Endothelial cell of umbilical vein (primary cell): ENCODE measurements at regions not wholly inside any gene's neighbourhood (a gene's known extent, or its start where the extent isn't known, plus 50 kb on each side); places are given as distances from the start of the nearest gene placed in this dataset.

Source experiments
- CTCF ChIP-seq, 2 donors: IDR thresholded peaks; 1 replicate in 1 of 2; 2 replicates in 1 of 2; pipeline ENCODE4 v1.5.1; 2011; ENCODE audit warnings: low read length in 2 of 2, mild to moderate bottlenecking in 2 of 2, moderate library complexity in 2 of 2, control low read depth in 1 of 2, inconsistent platforms in 1 of 2, low read depth in 1 of 2; ENCODE audit not compliant: insufficient read depth in 1 of 2; ENCODE audit errors: extremely low read depth in 1 of 2
- EZH2 ChIP-seq: IDR thresholded peaks from 2 replicates; pipeline ENCODE4 v1.6.1; 2012; ENCODE audit warnings: borderline replicate concordance, low read depth, mild to moderate bottlenecking, moderate library complexity, low read length, inconsistent platforms; ENCODE audit not compliant: severe bottlenecking
- FOS ChIP-seq: IDR thresholded peaks from 2 replicates; pipeline ENCODE4 v1.6.1; 2011; ENCODE audit warnings: mild to moderate bottlenecking, low read length, moderate library complexity, borderline replicate concordance; ENCODE audit not compliant: insufficient read depth
- GATA2 ChIP-seq: IDR thresholded peaks from 2 replicates; pipeline ENCODE4 v1.7.0; 2011; ENCODE audit warnings: low read depth, mild to moderate bottlenecking, moderate library complexity, mixed read lengths, low read length; ENCODE audit not compliant: insufficient read length, insufficient read depth
- MAX ChIP-seq: IDR thresholded peaks from 2 replicates; pipeline ENCODE4 v1.6.1; 2011; ENCODE audit not compliant: insufficient read depth, insufficient read length
- POLR2A ChIP-seq: IDR thresholded peaks from 2 replicates; pipeline ENCODE4 v1.6.1; 2012; ENCODE audit warnings: low read depth, mild to moderate bottlenecking, control low read depth, low read length
- POLR2AphosphoS5 ChIP-seq: IDR thresholded peaks from 2 replicates; pipeline ENCODE4 v1.6.1; 2012; ENCODE audit warnings: low read depth, mild to moderate bottlenecking, control low read depth, low read length, moderate library complexity; ENCODE audit not compliant: insufficient read depth

- TF ChIP-seq CTCF (IDR thresholded peaks at IDR 0.05; ENCODE audit: extremely low read depth in 1 of 2, insufficient read depth in 1 of 2, low read depth in 1 of 2, low read length in 2 of 2) (no peak), FOS (no peak), POLR2A (no peak), MAX (no peak), GATA2 (no peak), EZH2 (no peak), POLR2AphosphoS5 (no peak)
Observed at GRCh38 chr14:38412654-38413053, 156.8 kb upstream of the CLEC14A start.
